ENCODE measurements at regions not wholly inside any gene's neighbourhood (a gene's known extent, or its start where the extent isn't known, plus 50 kb on each side); places are given as distances from the start of the nearest gene placed in this dataset.

- TF ChIP-seq ZNF883 (CRISPR knock-in tag; IDR thresholded peaks at IDR 0.05; ENCODE audit: not compliant biosample characterization) (peak; percentile 76), NBN (conservative IDR thresholded peaks at IDR 0.05) (no peak), ZNF687 (CRISPR knock-in tag; IDR thresholded peaks at IDR 0.05) (peak; percentile 72), ZNF318 (CRISPR knock-in tag; IDR thresholded peaks at IDR 0.05) (no peak), SOX6 (IDR thresholded peaks at IDR 0.05) (no peak), SOX6 (CRISPR knock-in tag; IDR thresholded peaks at IDR 0.05) (peak; percentile 48), ZNF674 (CRISPR knock-in tag; IDR thresholded peaks at IDR 0.05; ENCODE audit: low read depth) (no peak), ZNF782 (CRISPR knock-in tag; IDR thresholded peaks at IDR 0.05; ENCODE audit: borderline replicate concordance) (no peak), ZNF136 (CRISPR knock-in tag; IDR thresholded peaks at IDR 0.05; ENCODE audit: low read depth) (0 out of 2 replicates have a peak, but pooled peaks have one; percentile 22), NCOA5 (CRISPR knock-in tag; IDR thresholded peaks at IDR 0.05) (no peak), ZNF746 (CRISPR knock-in tag; IDR thresholded peaks at IDR 0.05) (no peak), EED (CRISPR knock-in tag; IDR thresholded peaks at IDR 0.05) (no peak), ZNF768 (CRISPR knock-in tag; IDR thresholded peaks at IDR 0.05) (0 out of 2 replicates have a peak, but pooled peaks have one; percentile 1), ZNF503 (CRISPR knock-in tag; IDR thresholded peaks at IDR 0.05) (no peak), FOXK1 (CRISPR knock-in tag; IDR thresholded peaks at IDR 0.05; ENCODE audit: borderline replicate concordance, low read depth) (0 out of 2 replicates have a peak, but pooled peaks have one; percentile 28)
Observed at GRCh38 chr11:16613512-16614381, 124.7 kb upstream of the C11orf58 start (continued).
